ENCODE measurements at regions not wholly inside any gene's neighbourhood (a gene's known extent, or its start where the extent isn't known, plus 50 kb on each side); places are given as distances from the start of the nearest gene placed in this dataset.
"Not testable (repeated sequence)": the region's sequence is repeated elsewhere in the genome, so short reads cannot be mapped to it uniquely, and the experiment has no call there.

DNA sequence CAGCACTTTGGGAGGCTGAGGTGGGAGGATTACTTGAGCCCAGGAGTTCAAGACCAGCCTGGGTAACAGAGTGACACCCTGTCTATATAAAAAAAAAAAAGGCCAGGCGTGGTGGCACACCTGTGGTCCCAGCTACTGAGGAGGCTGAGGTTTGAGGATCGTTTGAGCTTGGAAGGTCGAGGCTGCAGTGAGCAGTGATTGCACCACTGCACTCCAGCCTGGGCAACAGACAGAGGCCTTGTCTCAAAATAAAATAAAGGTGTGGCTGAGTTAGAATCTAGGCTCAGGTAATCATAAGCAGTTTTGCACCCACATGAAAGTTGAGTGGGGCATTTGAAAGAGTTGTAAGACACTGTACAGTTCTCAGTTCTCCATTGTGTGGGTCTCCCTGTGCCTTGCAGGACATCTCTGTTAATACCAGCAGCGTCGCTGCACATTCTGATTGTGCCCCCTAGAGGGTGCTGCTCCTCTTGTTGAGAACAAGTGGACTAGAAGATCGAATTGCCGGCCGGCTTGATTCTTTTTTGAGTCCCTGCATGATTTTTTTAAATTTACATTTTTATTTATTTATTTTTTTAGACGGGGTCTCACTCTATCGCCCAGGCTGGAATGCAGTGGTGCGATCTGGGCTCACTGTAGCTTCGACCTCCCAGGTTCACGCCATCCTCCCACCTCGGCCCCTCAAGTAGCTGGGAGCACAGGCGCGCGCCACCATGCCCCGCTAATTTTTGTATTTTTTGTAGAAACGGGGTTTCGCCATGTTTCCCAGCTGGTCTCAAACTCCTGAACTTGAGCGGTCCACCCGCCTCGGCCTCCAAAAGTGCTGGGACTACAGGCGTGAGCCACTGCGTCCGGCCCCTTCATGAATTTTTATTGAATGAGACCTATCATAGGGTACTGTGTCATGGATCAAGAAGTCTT, 73.6 kb upstream of the RBMX start:
- Histone ChIP-seq H3K27me3 (peaks cover 0 to 9% of the 10 kb centered on the region in 2 donors), H3K9me3 (no peaks in the 10 kb centered on the region), H3K4me1 (no peaks in the 10 kb centered on the region), H3K4me3 (no peak overlapping the region), H3K27ac (no peak overlapping the region), H3K36me3 (no peaks in the 10 kb centered on the region)
- intact Hi-C loops (cut with DNase I; ENCODE audit: low total_unique reads), result no loop called here
- peak; percentile 24 to 53 for DNase-seq (ENCODE audit: low spot score in 2 of 2)
- TF ChIP-seq, protein P1, sequence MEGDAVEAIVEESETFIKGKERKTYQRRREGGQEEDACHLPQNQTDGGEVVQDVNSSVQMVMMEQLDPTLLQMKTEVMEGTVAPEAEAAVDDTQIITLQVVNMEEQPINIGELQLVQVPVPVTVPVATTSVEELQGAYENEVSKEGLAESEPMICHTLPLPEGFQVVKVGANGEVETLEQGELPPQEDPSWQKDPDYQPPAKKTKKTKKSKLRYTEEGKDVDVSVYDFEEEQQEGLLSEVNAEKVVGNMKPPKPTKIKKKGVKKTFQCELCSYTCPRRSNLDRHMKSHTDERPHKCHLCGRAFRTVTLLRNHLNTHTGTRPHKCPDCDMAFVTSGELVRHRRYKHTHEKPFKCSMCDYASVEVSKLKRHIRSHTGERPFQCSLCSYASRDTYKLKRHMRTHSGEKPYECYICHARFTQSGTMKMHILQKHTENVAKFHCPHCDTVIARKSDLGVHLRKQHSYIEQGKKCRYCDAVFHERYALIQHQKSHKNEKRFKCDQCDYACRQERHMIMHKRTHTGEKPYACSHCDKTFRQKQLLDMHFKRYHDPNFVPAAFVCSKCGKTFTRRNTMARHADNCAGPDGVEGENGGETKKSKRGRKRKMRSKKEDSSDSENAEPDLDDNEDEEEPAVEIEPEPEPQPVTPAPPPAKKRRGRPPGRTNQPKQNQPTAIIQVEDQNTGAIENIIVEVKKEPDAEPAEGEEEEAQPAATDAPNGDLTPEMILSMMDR (IDR thresholded peaks at IDR 0.05), result peak in 1 of 3 donors; percentile 21
- TF ChIP-seq POLR2AphosphoS5 (IDR thresholded peaks at IDR 0.05) (no peak), POLR2A (IDR thresholded peaks at IDR 0.05) (no peak)

DNA sequence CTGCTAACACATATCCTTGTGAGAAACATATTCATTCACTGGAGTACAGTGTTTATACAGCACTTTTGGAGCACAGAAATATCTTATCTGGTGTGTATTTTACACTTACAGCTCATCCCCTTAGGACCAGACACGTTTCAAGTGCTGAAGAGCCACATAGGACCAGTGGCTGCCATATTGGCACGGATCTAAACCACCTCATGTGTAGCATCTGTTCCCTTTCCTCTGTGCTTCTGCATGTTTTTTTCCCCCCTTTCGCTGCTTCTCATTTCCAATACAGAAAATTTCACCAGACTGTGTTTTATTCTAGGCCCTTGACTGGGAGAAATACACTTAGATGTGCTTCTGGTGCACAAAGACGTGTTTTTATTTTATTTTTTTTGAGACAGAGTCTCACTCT, 69.7 kb upstream of the RBMX start:
- Histone ChIP-seq H3K4me3 (no peak overlapping the region), H3K4me1 (no peaks in the 10 kb centered on the region), H3K27ac (no peak overlapping the region), H3K9me3 (no peaks in the 10 kb centered on the region), H3K27me3 (no peaks in the 10 kb centered on the region), H3K36me3 (no peaks in the 10 kb centered on the region)
- DNase-seq (ENCODE audit: low spot score in 2 of 2), result no peak
- TF ChIP-seq POLR2AphosphoS5 (IDR thresholded peaks at IDR 0.05) (no peak), POLR2A (IDR thresholded peaks at IDR 0.05) (no peak)
- TF ChIP-seq, protein P1 (IDR thresholded peaks at IDR 0.05), result no peak
- intact Hi-C loops (cut with DNase I; ENCODE audit: low total_unique reads), result no loop called here

DNA sequence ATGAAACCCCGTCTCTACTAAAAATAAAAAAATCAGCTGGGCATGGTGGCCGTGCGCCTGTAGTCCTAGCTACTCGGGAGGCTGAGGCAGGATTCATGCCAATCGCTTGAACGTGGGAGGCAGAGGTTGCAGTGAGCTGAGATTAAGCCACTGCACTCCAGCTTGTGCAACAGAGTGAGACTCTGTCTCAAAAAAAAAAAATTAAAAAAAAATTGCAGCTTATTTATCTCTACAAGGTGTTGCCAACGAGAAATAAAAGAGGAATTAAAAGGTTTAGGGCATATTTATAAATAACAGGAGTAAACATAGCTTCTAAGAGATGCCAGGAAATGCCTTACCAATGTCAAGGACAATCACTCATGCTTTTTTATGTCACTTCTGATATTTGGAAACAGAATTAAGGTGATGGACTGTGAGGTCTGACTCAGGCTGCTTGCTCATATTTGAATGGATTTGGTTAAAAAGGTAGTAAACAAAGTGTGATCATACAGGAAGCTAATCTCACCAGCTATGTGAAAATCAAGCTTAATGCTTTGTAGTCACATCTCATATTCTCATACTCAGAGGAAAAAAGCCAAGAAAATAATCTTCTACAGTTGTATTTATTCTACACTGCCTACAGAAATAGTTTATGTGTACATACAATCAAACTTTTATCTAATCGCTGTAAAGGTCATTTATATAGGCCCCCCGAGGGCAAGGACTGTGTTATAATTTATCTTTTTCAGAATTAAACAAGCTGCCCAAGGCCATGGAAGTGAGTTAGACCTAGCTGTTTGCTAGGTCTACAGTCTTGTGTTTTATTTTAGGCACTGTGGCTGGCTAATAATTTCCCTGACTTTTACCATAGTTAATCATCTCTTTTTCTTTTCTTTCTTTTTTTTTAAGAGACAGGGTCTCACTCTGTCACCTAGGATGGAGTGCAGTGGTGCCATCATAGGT, 61.1 kb upstream of the RBMX start:
- intact Hi-C loops (cut with DNase I; ENCODE audit: low total_unique reads), result no loop called here
- no peak for DNase-seq (ENCODE audit: low spot score in 2 of 2)
- TF ChIP-seq POLR2AphosphoS5 (IDR thresholded peaks at IDR 0.05) (no peak), POLR2A (IDR thresholded peaks at IDR 0.05) (no peak)
- TF ChIP-seq, protein P1 (IDR thresholded peaks at IDR 0.05), result no peak

GRCh38 chrX:136936183-136936549, 55.6 kb upstream of the RBMX start:
- intact Hi-C loops (cut with DNase I; ENCODE audit: low total_unique reads), result no loop called here
- no peaks in the 10 kb centered on the region for H3K36me3 ChIP-seq
- H3K9me3 ChIP-seq, result no peaks in the 10 kb centered on the region
- peaks cover 0 to 4% of the 10 kb centered on the region in 2 donors for H3K27me3 ChIP-seq
- no peak for DNase-seq (ENCODE audit: low spot score in 2 of 2)
- H3K27ac ChIP-seq, result no peak overlapping the region
- no peaks in the 10 kb centered on the region for H3K4me1 ChIP-seq
- TF ChIP-seq, protein P1 (IDR thresholded peaks at IDR 0.05), result no peak
- TF ChIP-seq POLR2A (IDR thresholded peaks at IDR 0.05) (no peak), POLR2AphosphoS5 (IDR thresholded peaks at IDR 0.05) (no peak)
- no peak overlapping the region for H3K4me3 ChIP-seq

More for the DNA sequence above, 61.1 kb upstream of the RBMX start:
- Histone ChIP-seq H3K27me3 (no peaks in the 10 kb centered on the region), H3K9me3 (no peaks in the 10 kb centered on the region), H3K36me3 (no peaks in the 10 kb centered on the region), H3K4me1 (no peaks in the 10 kb centered on the region), H3K27ac (no peak overlapping the region), H3K4me3 (no peak overlapping the region)

DNA sequence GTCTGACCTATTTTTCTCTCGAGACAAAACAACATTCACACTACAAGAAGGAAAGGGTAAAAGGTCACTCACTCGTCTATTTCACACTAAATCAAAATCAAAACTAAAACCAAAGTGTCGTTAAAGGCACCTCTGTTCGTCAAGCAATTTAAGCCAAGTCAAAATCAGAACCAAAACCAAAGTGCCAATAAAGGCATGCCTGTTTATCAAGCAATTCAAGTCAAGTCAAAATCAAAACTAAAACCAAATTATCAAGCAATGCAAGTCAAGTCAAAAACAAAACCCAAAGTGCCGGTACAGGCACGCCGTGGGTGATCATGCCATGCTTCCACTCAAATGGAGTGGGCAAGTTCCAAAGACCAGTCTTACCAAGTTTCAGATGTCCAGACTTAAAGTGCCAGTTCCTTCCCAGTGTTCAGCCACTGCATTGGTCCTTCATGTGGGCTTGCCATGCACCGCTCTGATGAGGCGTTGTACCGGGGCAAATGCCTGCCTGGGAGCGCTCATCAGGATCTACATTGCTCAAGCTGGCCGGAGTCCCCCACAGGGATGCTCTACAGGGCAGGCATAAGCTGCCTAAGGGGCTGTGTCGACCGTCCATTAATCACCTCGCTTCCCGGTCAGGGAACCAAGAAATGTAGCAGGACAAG, 55.1 kb upstream of the RBMX start:
- H3K9me3 ChIP-seq; intact Hi-C loops (cut with DNase I; ENCODE audit: low total_unique reads); H3K4me3 ChIP-seq; H3K27ac ChIP-seq; DNase-seq (ENCODE audit: low spot score in 2 of 2); H3K4me1 ChIP-seq; H3K36me3 ChIP-seq; H3K27me3 ChIP-seq: not testable (repeated sequence)

- DNase-seq (ENCODE audit: low spot score in 2 of 2); H3K27ac ChIP-seq; H3K4me1 ChIP-seq; H3K27me3 ChIP-seq; H3K36me3 ChIP-seq; intact Hi-C loops (cut with DNase I; ENCODE audit: low total_unique reads); H3K4me3 ChIP-seq; H3K9me3 ChIP-seq: not testable (repeated sequence)
Observed at GRCh38 chrX:136934652-136935051, 54.1 kb upstream of the RBMX start.
